PC-9 (cell line): ENCODE measurements at regions not wholly inside any gene's neighbourhood (a gene's known extent, or its start where the extent isn't known, plus 50 kb on each side); places are given as distances from the start of the nearest gene placed in this dataset.

ENCODE experiments used
- BruUV-seq: library from RNA; stranded (reverse); fragments of 400-500 nt; replicated peaks from 2 replicates; lab custom pipeline; 2021; lab: Mats Ljungman, UMichigan
- CTCF ChIA-PET: fragments of 300-600 bp; sonication (Branson Sonifier 250); formaldehyde crosslinking; loops from one replicate; lab custom pipeline; 2022; ENCODE audit warnings: antibody characterized with exemption; lab: Charles Lee
- POLR2A ChIA-PET: fragments of 300-600 bp; sonication (Branson Sonifier 250); formaldehyde crosslinking; loops from one replicate; lab custom pipeline; 2022; ENCODE audit warnings: antibody characterized with exemption; ENCODE audit not compliant: unreplicated experiment; lab: Charles Lee
- DNase-seq, 2 experiments: peaks; one replicate each; pipeline versions ENCODE4 v3.0.0 to v3.0.0-alpha.2; 2015 to 2022; ENCODE audit warnings: mixed read lengths in 1 of 2
- H2AFZ ChIP-seq: fragments of 200-600 bp; sonication (generic); 2 replicates; pipeline ENCODE4 v1.8.1; 2017; ENCODE audit warnings: antibody characterized with exemption
- H3F3A ChIP-seq: fragments of 200-600 bp; sonication (generic); 2 replicates; pipeline ENCODE4 v1.8.1; 2017; ENCODE audit warnings: antibody characterized with exemption, mild to moderate bottlenecking, low read depth; ENCODE audit not compliant: insufficient read depth
- H3K27ac ChIP-seq: fragments of 200-600 bp; sonication (generic); 2 replicates; pipeline ENCODE4 v1.6.1; 2016; ENCODE audit warnings: mixed run types
- H3K27me3 ChIP-seq: fragments of 200-600 bp; sonication (generic); 2 replicates; pipeline ENCODE4 v1.6.1; 2016; ENCODE audit warnings: low read depth, mixed run types; ENCODE audit not compliant: insufficient read depth
- H3K36me3 ChIP-seq: fragments of 200-600 bp; sonication (generic); 2 replicates; pipeline ENCODE4 v1.6.1; 2016; ENCODE audit warnings: low read depth, mixed run types
- H3K4me1 ChIP-seq: fragments of 200-600 bp; sonication (generic); replicated peaks from 2 replicates; pipeline ENCODE4 v1.6.1; 2016; ENCODE audit warnings: mixed run types; ENCODE audit not compliant: insufficient read depth
- H3K4me2 ChIP-seq: fragments of 200-600 bp; sonication (generic); 2 replicates; pipeline ENCODE4 v1.6.1; 2017; ENCODE audit warnings: mixed run types
- H3K4me3 ChIP-seq: fragments of 200-600 bp; sonication (generic); 2 replicates; pipeline ENCODE4 v1.6.1; 2016; ENCODE audit warnings: mixed run types
- H3K79me2 ChIP-seq: fragments of 200-600 bp; sonication (generic); 2 replicates; pipeline ENCODE4 v1.6.1; 2017; ENCODE audit warnings: low read depth, mixed run types
- H3K9me2 ChIP-seq: fragments of 200-600 bp; sonication (generic); 2 replicates; pipeline ENCODE4 v1.8.1; 2017; ENCODE audit warnings: mild to moderate bottlenecking; ENCODE audit not compliant: insufficient read depth
- H3K9me3 ChIP-seq: fragments of 200-600 bp; sonication (generic); 2 replicates; pipeline ENCODE4 v1.8.1; 2016; ENCODE audit warnings: low read depth; ENCODE audit not compliant: insufficient read depth
- H4K20me1 ChIP-seq: fragments of 200-600 bp; sonication (generic); 2 replicates; pipeline ENCODE4 v1.8.1; 2017; ENCODE audit not compliant: insufficient read depth
- CTCF ChIP-seq: fragments of 200-600 bp; sonication (generic); conservative IDR thresholded peaks from 2 replicates; pipeline ENCODE4 v1.6.1; 2017; ENCODE audit warnings: mixed run types, antibody characterized with exemption, mild to moderate bottlenecking, moderate library complexity
- EZH2 ChIP-seq: fragments of 200-600 bp; sonication (generic); IDR thresholded peaks from 2 replicates; pipeline ENCODE4 v1.8.0; 2017; ENCODE audit warnings: antibody characterized with exemption, low read depth
- intact Hi-C: fragments of 100-400 bp; cut with micrococcal nuclease; formaldehyde crosslinking; loops from one replicate; pipeline ENCODE4 v1.10.0; 2022; ENCODE audit not compliant: unreplicated experiment

GRCh38 chr4:129929984-129930383, 834.0 kb downstream of the C4orf33 start:
- Histone ChIP-seq H3K27me3 (no peaks in the 10 kb centered on the region), H4K20me1 (no peaks in the 10 kb centered on the region), H3K4me1 (no peaks in the 10 kb centered on the region), H3K27ac (no peak overlapping the region), H2AFZ (no peak overlapping the region), H3K4me3 (no peak overlapping the region), H3K4me2 (no peak overlapping the region), H3K9me2 (no peaks in the 10 kb centered on the region), H3K79me2 (no peaks in the 10 kb centered on the region), H3K9me3 (no peaks in the 10 kb centered on the region), H3K36me3 (no peaks in the 10 kb centered on the region), H3F3A (no peaks in the 10 kb centered on the region)
- intact Hi-C loops, result no loop called here
- TF ChIP-seq CTCF, result no peak
- no peak for TF ChIP-seq EZH2
- CTCF ChIA-PET, result interaction anchor here (0.5 kb wide), 1 partner anchor 1572 kb away, joined by 5 read pairs; no protein-coding TSS in a partner anchor
- no peak for DNase-seq
- BruUV-seq, result no TSS peak
- POLR2A ChIA-PET, result no interaction called here

- intact Hi-C loops, result no loop called here
- no peaks in the 10 kb centered on the region for H3K36me3 ChIP-seq
- H3K4me3 ChIP-seq, result no peak overlapping the region
- ChIA-PET POLR2A (no interaction called here), CTCF (no interaction called here)
- no peaks in the 10 kb centered on the region for H3K27me3 ChIP-seq
- H3F3A ChIP-seq, result no peaks in the 10 kb centered on the region
- H3K4me1 ChIP-seq, result no peaks in the 10 kb centered on the region
- DNase-seq, result no peak
- H2AFZ ChIP-seq, result no peak overlapping the region
- no peaks in the 10 kb centered on the region for H3K9me2 ChIP-seq
- H3K9me3 ChIP-seq, result no peaks in the 10 kb centered on the region
- H4K20me1 ChIP-seq, result no peaks in the 10 kb centered on the region
- no peak overlapping the region for H3K27ac ChIP-seq
- TF ChIP-seq CTCF (no peak), EZH2 (no peak)
- no peak overlapping the region for H3K4me2 ChIP-seq
- no TSS peak for BruUV-seq
- H3K79me2 ChIP-seq, result no peaks in the 10 kb centered on the region
These were observed 854.3 kb downstream of the C4orf33 start for GRCh38 chr4:129950217-129950616.

- ChIA-PET POLR2A (no interaction called here), CTCF (no interaction called here)
- Histone ChIP-seq H4K20me1 (no peaks in the 10 kb centered on the region), H3K79me2 (no peaks in the 10 kb centered on the region), H3K36me3 (no peaks in the 10 kb centered on the region), H3K4me2 (no peak overlapping the region), H3K27ac (no peak overlapping the region), H3K9me2 (no peaks in the 10 kb centered on the region), H3K9me3 (no peaks in the 10 kb centered on the region), H3F3A (no peaks in the 10 kb centered on the region), H2AFZ (no peak overlapping the region), H3K4me1 (no peaks in the 10 kb centered on the region), H3K27me3 (no peaks in the 10 kb centered on the region), H3K4me3 (no peak overlapping the region)
- TF ChIP-seq CTCF, result no peak
- DNase-seq, result no peak
- intact Hi-C loops, result no loop called here
- BruUV-seq, result no TSS peak
These were observed 870.2 kb downstream of the C4orf33 start for GRCh38 chr4:129966175-129966574.
